Body of pancreas (tissue), 4 donors: ENCODE measurements at regions not wholly inside any gene's neighbourhood (a gene's known extent, or its start where the extent isn't known, plus 50 kb on each side); places are given as distances from the start of the nearest gene placed in this dataset.
"Not testable (repeated sequence)": the region's sequence is repeated elsewhere in the genome, so short reads cannot be mapped to it uniquely, and the experiment has no call there.

Experiments
- ATAC-seq: fragments of 150-250 bp; one replicate; pipeline ENCODE4 v1.9.1; 2016
- DNase-seq, 4 donors: peaks; one replicate each; pipeline ENCODE4 v3.0.0-alpha.2; 2019
- H3K27ac ChIP-seq, 4 donors: fragments of 200-600 bp; sonication (generic); 1 replicate in 3 of 4; 2 replicates in 1 of 4; pipeline versions ENCODE4 v1.5.1 to v1.6.1; 2016 to 2019; ENCODE audit warnings: mild to moderate bottlenecking in 1 of 4, mixed read lengths in 1 of 4, moderate library complexity in 1 of 4
- H3K27me3 ChIP-seq, 2 donors: fragments of 200-600 bp; sonication (generic); one replicate each; pipeline ENCODE4 v1.6.0; 2016; ENCODE audit warnings: mild to moderate bottlenecking in 1 of 2
- H3K36me3 ChIP-seq, 2 donors: fragments of 200-600 bp; sonication (generic); replicated peaks in 1 of 2; 2 replicates each; pipeline ENCODE4 v1.5.1; 2016; ENCODE audit warnings: low read depth in 2 of 2; ENCODE audit not compliant: insufficient read depth in 1 of 2
- H3K4me1 ChIP-seq: fragments of 200-600 bp; sonication (generic); one replicate; pipeline ENCODE4 v1.6.0; 2016
- H3K4me3 ChIP-seq, 2 donors: fragments of 200-600 bp; sonication (generic); 1 replicate in 1 of 2; 2 replicates in 1 of 2; pipeline ENCODE4 v1.5.1; 2016 to 2019
- H3K9me3 ChIP-seq, 3 donors: fragments of 200-600 bp; sonication (generic); 1 replicate in 2 of 3; 2 replicates in 1 of 3; pipeline ENCODE4 v1.5.1; 2016
- CTCF ChIP-seq, 7 experiments: fragments of 450-650 bp in 4 of 7; fragments of 200-600 bp in 3 of 7; sonication (generic) in 3 of 7; IDR thresholded peaks; one replicate each; pipeline ENCODE4 v1.5.1; 2016 to 2019; ENCODE audit warnings: antibody characterized with exemption in 7 of 7
- POLR2A ChIP-seq, 3 donors: fragments of 450-650 bp; IDR thresholded peaks; one replicate each; pipeline ENCODE4 v1.6.1; 2016; ENCODE audit warnings: antibody characterized with exemption in 3 of 3, mild to moderate bottlenecking in 2 of 3
- WGBS, 2 donors: methylation state at CpG; one replicate each; pipeline ENCODE4 v1.1.5; 2017; 5-methylcytosine and 5-hydroxymethylcytosine counted together
- intact Hi-C: fragments of 100-400 bp; cut with DNase I; formaldehyde crosslinking; loops from one replicate; pipeline ENCODE4 v1.15.1; 2023

GRCh38 chr6:166848979-166849748 lies 107.2 kb downstream of the RNASET2 start:
- ATAC-seq: no peak
- TF ChIP-seq CTCF (IDR thresholded peaks at IDR 0.05): no peak
- no peak for TF ChIP-seq POLR2A (IDR thresholded peaks at IDR 0.05)
- 84 to 85% methylated on average over 20 of the region's 20 CpGs for WGBS, 2 donors
- H3K36me3 ChIP-seq: no peaks in the 10 kb centered on the region
- DNase-seq: no peak
- no peaks in the 10 kb centered on the region for H3K27me3 ChIP-seq
- intact Hi-C loops: no loop called here
- H3K4me3 ChIP-seq: no peak overlapping the region
- no peaks in the 10 kb centered on the region for H3K4me1 ChIP-seq
- H3K27ac ChIP-seq: no peak overlapping the region
- H3K9me3 ChIP-seq: no peaks in the 10 kb centered on the region

GRCh38 chr6:166846446-166847142 lies 109.8 kb downstream of the RNASET2 start:
- H3K4me3 ChIP-seq, H3K9me3 ChIP-seq, DNase-seq, ATAC-seq, H3K36me3 ChIP-seq, H3K27ac ChIP-seq, intact Hi-C loops, H3K4me1 ChIP-seq, H3K27me3 ChIP-seq: not testable (repeated sequence)
- WGBS, 2 donors: 56 to 73% methylated on average over 3 of the region's 3 CpGs

- Histone ChIP-seq H3K36me3 (no peaks in the 10 kb centered on the region), H3K4me1 (no peaks in the 10 kb centered on the region), H3K9me3 (no peaks in the 10 kb centered on the region), H3K4me3 (no peak overlapping the region), H3K27me3 (no peaks in the 10 kb centered on the region), H3K27ac (no peak overlapping the region)
- ATAC-seq: no peak
- 82 to 86% methylated on average over 10 of the region's 10 CpGs for WGBS, 2 donors
- DNase-seq: no peak
- intact Hi-C loops: no loop called here
- TF ChIP-seq POLR2A (IDR thresholded peaks at IDR 0.05) (no peak), CTCF (IDR thresholded peaks at IDR 0.05) (no peak)
Measured at GRCh38 chr6:166842607-166843006, 113.7 kb downstream of the RNASET2 start.

- no peak for DNase-seq
- H3K36me3 ChIP-seq: no peaks in the 10 kb centered on the region
- H3K9me3 ChIP-seq: no peaks in the 10 kb centered on the region
- 87 to 88% methylated on average over 7 of the region's 7 CpGs for WGBS, 2 donors
- H3K27ac ChIP-seq: no peak overlapping the region
- intact Hi-C loops: no loop called here
- TF ChIP-seq POLR2A (IDR thresholded peaks at IDR 0.05) (no peak), CTCF (IDR thresholded peaks at IDR 0.05) (no peak)
- H3K27me3 ChIP-seq: no peaks in the 10 kb centered on the region
- no peaks in the 10 kb centered on the region for H3K4me1 ChIP-seq
- no peak overlapping the region for H3K4me3 ChIP-seq
- ATAC-seq: no peak
Measured at GRCh38 chr6:166841216-166841615, 115.1 kb downstream of the RNASET2 start.

GRCh38 chr6:166839569-166839968 lies 116.8 kb downstream of the RNASET2 start:
- 26 to 63% methylated on average over 2 to 3 of the region's 3 CpGs for WGBS, 2 donors
- intact Hi-C loops: no loop called here
- Histone ChIP-seq H3K27me3 (no peaks in the 10 kb centered on the region), H3K36me3 (no peaks in the 10 kb centered on the region), H3K9me3 (no peaks in the 10 kb centered on the region), H3K4me3 (no peak overlapping the region), H3K27ac (no peak overlapping the region), H3K4me1 (no peaks in the 10 kb centered on the region)
- ATAC-seq (no peak), DNase-seq (no peak)
- TF ChIP-seq POLR2A (IDR thresholded peaks at IDR 0.05) (no peak), CTCF (IDR thresholded peaks at IDR 0.05) (no peak)
